Osteocyte (in vitro differentiated cells): ENCODE measurements at regions not wholly inside any gene's neighbourhood (a gene's known extent, or its start where the extent isn't known, plus 50 kb on each side); places are given as distances from the start of the nearest gene placed in this dataset.
"Not testable (repeated sequence)": the region's sequence is repeated elsewhere in the genome, so short reads cannot be mapped to it uniquely, and the experiment has no call there.

Source experiments
- DNase-seq: peaks from one replicate; pipeline ENCODE4 v3.0.0; 2021; ENCODE audit warnings: mixed read lengths; ENCODE audit not compliant: unreplicated experiment; ENCODE audit errors: extremely low spot score
- H3K27ac Mint-ChIP-seq: one replicate; pipeline ENCODE4 v1.8.0; 2021; ENCODE audit warnings: mild to moderate bottlenecking, mixed read lengths; ENCODE audit not compliant: unreplicated experiment
- H3K27me3 Mint-ChIP-seq: one replicate; pipeline ENCODE4 v1.8.0; 2021; ENCODE audit warnings: mixed read lengths; ENCODE audit not compliant: unreplicated experiment
- H3K36me3 Mint-ChIP-seq: one replicate; pipeline ENCODE4 v1.8.0; 2021; ENCODE audit warnings: mixed read lengths; ENCODE audit not compliant: unreplicated experiment
- H3K4me1 Mint-ChIP-seq: one replicate; pipeline ENCODE4 v1.8.0; 2021; ENCODE audit warnings: mixed read lengths; ENCODE audit not compliant: unreplicated experiment
- H3K4me3 Mint-ChIP-seq: one replicate; pipeline ENCODE4 v1.8.0; 2021; ENCODE audit warnings: mild to moderate bottlenecking, moderate library complexity, mixed read lengths; ENCODE audit not compliant: unreplicated experiment
- H3K9me3 Mint-ChIP-seq: one replicate; pipeline ENCODE4 v1.8.0; 2021; ENCODE audit warnings: mixed read lengths; ENCODE audit not compliant: unreplicated experiment
- TF ChIP-seq, protein P1 (sequence below): fragments of 200-600 bp; sonication (generic); IDR thresholded peaks from 2 replicates; pipeline ENCODE4 v1.5.0; 2021; ENCODE audit warnings: antibody characterized with exemption, mild to moderate bottlenecking, moderate library complexity

DNA sequence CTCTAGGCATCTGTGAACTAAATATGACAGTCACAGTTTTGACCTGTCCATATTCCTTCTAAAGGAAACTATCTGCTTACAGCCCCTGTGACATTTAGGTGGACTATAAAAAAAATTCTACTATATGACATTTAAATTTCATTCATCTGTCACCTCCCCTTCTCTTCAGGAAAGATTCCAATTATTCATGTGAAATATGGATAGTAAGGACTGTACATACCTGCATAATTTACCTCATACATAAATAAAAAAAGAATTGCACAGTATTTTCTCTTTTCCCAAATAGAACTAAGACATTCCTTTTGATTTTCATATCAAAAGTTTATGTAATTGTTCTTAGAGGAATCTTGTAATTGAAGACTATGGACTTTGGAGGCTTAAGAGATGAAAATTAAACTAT lies 192.3 kb upstream of the GRIN3A start:
- Mint-ChIP-seq H3K27me3 (peaks cover 5% of the 10 kb centered on the region), H3K4me3 (no peak overlapping the region)

DNA sequence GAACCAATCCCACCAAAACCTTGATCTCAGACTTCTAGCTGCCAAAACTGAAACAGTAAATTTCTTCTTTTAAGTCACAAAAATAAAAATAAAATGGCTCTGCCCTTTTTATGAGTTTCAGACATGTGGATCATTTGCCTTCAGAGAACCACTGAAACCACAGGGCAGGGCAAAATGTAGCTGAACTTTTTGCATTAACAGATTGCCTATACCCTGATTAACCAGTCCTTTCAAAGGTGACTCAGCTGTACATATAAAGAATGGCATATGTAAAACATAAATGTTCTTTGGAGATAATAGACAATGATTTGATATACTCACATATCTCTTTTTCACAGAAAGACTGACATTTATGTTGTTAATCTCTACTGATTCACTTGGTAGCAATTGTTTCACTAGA lies 187.1 kb upstream of the GRIN3A start:
- no peaks in the 10 kb centered on the region for H3K27me3 Mint-ChIP-seq
- H3K4me3 Mint-ChIP-seq: no peak overlapping the region
- no peak for DNase-seq
- no peaks in the 10 kb centered on the region for H3K36me3 Mint-ChIP-seq
- H3K27ac Mint-ChIP-seq: no peak overlapping the region
- TF ChIP-seq, protein P1, sequence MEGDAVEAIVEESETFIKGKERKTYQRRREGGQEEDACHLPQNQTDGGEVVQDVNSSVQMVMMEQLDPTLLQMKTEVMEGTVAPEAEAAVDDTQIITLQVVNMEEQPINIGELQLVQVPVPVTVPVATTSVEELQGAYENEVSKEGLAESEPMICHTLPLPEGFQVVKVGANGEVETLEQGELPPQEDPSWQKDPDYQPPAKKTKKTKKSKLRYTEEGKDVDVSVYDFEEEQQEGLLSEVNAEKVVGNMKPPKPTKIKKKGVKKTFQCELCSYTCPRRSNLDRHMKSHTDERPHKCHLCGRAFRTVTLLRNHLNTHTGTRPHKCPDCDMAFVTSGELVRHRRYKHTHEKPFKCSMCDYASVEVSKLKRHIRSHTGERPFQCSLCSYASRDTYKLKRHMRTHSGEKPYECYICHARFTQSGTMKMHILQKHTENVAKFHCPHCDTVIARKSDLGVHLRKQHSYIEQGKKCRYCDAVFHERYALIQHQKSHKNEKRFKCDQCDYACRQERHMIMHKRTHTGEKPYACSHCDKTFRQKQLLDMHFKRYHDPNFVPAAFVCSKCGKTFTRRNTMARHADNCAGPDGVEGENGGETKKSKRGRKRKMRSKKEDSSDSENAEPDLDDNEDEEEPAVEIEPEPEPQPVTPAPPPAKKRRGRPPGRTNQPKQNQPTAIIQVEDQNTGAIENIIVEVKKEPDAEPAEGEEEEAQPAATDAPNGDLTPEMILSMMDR: no peak
- no peaks in the 10 kb centered on the region for H3K4me1 Mint-ChIP-seq
- H3K9me3 Mint-ChIP-seq: no peaks in the 10 kb centered on the region

More for the DNA sequence above, 192.3 kb upstream of the GRIN3A start:
- Mint-ChIP-seq H3K36me3 (no peaks in the 10 kb centered on the region), H3K9me3 (no peaks in the 10 kb centered on the region), H3K4me1 (no peaks in the 10 kb centered on the region), H3K27ac (no peak overlapping the region)
- TF ChIP-seq, protein P1: no peak
- DNase-seq: no peak

DNA sequence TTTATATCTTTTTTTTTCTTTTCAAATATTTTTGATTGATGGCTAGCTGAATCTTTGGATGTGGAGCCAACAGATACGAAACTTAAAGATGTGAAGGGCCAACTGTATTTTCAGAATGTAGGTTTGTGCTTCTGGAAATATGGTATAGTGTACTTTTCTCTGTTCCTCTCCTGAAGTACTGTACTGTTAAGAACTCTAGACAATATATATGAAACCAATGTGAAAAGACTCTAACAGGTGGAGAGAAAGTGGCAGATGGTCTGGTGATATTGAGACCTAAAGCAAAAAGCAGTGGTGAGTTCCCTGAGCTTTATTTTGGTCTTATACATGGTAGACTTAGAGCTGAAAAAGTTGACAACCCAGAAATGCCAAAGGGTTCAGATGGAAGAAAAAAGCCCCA lies 185.0 kb upstream of the GRIN3A start:
- H3K4me1 Mint-ChIP-seq: no peaks in the 10 kb centered on the region
- no peak overlapping the region for H3K27ac Mint-ChIP-seq

DNA sequence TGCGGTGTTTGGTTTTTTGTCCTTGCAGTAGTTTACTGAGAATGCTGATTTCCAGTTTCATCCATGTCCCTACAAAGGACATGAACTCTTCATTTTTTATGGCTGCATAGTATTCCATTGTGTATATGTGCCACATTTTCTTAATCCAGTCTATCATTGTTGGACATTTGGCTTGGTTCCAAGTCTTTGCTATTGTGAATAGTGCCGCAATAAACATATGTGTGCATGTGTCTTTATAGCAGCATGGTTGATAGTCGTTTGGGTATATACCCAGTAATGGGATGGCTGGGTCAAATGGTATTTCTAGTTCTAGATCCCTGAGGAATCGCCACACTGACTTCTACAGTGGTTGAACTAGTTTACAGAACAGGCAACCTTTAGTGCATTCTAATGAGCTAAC lies 178.5 kb upstream of the GRIN3A start:
- not testable (repeated sequence) for DNase-seq, H3K4me3 Mint-ChIP-seq, H3K4me1 Mint-ChIP-seq, H3K9me3 Mint-ChIP-seq, H3K36me3 Mint-ChIP-seq, H3K27me3 Mint-ChIP-seq, H3K27ac Mint-ChIP-seq

More for the DNA sequence above, 185.0 kb upstream of the GRIN3A start:
- no peaks in the 10 kb centered on the region for H3K36me3 Mint-ChIP-seq
- no peaks in the 10 kb centered on the region for H3K9me3 Mint-ChIP-seq
- DNase-seq: no peak
- no peak overlapping the region for H3K4me3 Mint-ChIP-seq
- no peaks in the 10 kb centered on the region for H3K27me3 Mint-ChIP-seq
- TF ChIP-seq, protein P1: no peak

DNA sequence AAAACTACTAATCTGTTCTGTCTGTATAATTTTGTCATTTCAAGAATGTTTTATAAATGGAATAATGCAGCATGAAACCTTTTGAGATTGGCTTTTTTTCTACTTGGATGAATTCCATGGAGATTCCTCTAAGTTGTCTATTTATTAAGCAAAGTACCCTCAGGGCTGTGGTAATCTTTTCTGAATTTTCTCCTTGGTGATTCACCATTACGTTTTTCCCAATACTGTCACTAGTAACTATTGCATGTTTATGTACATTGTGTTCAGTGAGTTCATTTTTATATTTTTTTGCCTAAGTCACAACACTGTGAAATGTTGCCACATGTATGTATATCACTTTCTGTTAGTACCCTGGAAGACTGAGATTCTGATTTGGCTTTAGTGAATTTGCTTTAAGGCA lies 177.0 kb upstream of the GRIN3A start:
- Mint-ChIP-seq H3K27me3 (no peaks in the 10 kb centered on the region), H3K4me3 (no peak overlapping the region), H3K9me3 (no peaks in the 10 kb centered on the region), H3K27ac (no peak overlapping the region), H3K36me3 (no peaks in the 10 kb centered on the region), H3K4me1 (no peaks in the 10 kb centered on the region)
- TF ChIP-seq, protein P1: no peak
- DNase-seq: no peak

DNA sequence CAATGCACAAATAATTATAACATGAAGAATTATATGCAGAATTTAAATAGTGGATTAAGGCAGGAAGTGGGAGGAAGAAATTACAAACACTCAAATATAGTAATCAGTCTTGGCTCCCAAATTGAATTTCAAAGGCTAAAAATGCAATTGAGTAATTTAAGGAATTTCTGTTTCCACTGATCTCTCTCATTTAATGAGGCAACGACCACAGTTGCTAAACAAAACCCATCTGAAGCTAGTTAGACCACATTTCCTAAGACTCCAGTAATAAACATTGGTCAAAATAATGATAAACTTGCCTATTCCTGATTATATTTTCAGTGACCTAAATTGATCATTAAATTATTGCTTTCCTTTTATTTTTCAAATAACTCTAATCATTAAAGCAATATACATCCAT lies 174.3 kb upstream of the GRIN3A start:
- Mint-ChIP-seq H3K9me3 (peaks cover 4% of the 10 kb centered on the region), H3K27ac (no peak overlapping the region), H3K36me3 (no peaks in the 10 kb centered on the region), H3K27me3 (no peaks in the 10 kb centered on the region), H3K4me3 (no peak overlapping the region), H3K4me1 (no peaks in the 10 kb centered on the region)
- TF ChIP-seq, protein P1: no peak
- DNase-seq: no peak
